CD4-positive, alpha-beta memory T cell (primary cell): ENCODE measurements at regions not wholly inside any gene's neighbourhood (a gene's known extent, or its start where the extent isn't known, plus 50 kb on each side); places are given as distances from the start of the nearest gene placed in this dataset.

Experiments used
- CTCF ChIA-PET: fragments of 350-600 bp; sonication (Branson Sonifier 250); formaldehyde crosslinking; loops from one replicate; lab custom pipeline; 2021; ENCODE audit warnings: inconsistent platforms; ENCODE audit not compliant: partially characterized antibody; lab: Charles Lee
- POLR2A ChIA-PET: fragments of 350-600 bp; sonication (Branson Sonifier 250); formaldehyde crosslinking; loops from one replicate; lab custom pipeline; 2021; ENCODE audit not compliant: partially characterized antibody; lab: Charles Lee
- DNase-seq, 5 donors: peaks; one replicate each; pipeline versions ENCODE4 v3.0.0 to v3.0.0-alpha.2; 2020 to 2022; ENCODE audit warnings: mixed read lengths in 1 of 5
- H3K27ac ChIP-seq: one replicate; pipeline ENCODE4 v1.7.0; 2013; ENCODE audit warnings: low read depth, low read length
- H3K27me3 ChIP-seq: 2 replicates; pipeline ENCODE4 v1.7.0; 2013; ENCODE audit warnings: mild to moderate bottlenecking, low read length, moderate library complexity; ENCODE audit not compliant: insufficient read depth
- H3K36me3 ChIP-seq: 2 replicates; pipeline ENCODE4 v1.7.0; 2013; ENCODE audit warnings: mild to moderate bottlenecking, low read length, moderate library complexity; ENCODE audit not compliant: insufficient read depth
- H3K4me1 ChIP-seq: 2 replicates; pipeline ENCODE4 v1.7.0; 2013; ENCODE audit warnings: mild to moderate bottlenecking, low read length, moderate library complexity; ENCODE audit not compliant: insufficient read depth
- H3K4me3 ChIP-seq, 2 donors: one replicate each; pipeline ENCODE4 v1.7.0; 2013; ENCODE audit warnings: low read length in 2 of 2, mild to moderate bottlenecking in 1 of 2
- H3K9me3 ChIP-seq, 2 donors: one replicate each; pipeline ENCODE4 v1.7.0; 2013; ENCODE audit warnings: low read length in 2 of 2, control low read depth in 1 of 2; ENCODE audit not compliant: control insufficient read depth in 1 of 2
- H3K27ac Mint-ChIP-seq, 7 donors: one replicate each; pipeline ENCODE4 v1.8.0; 2020 to 2021; ENCODE audit warnings: mixed read lengths in 7 of 7, mild to moderate bottlenecking in 6 of 7, inconsistent platforms in 3 of 7, moderate library complexity in 3 of 7
- H3K27me3 Mint-ChIP-seq, 2 donors: one replicate each; pipeline ENCODE4 v1.8.0; 2020 to 2021; ENCODE audit warnings: mixed read lengths in 2 of 2
- H3K36me3 Mint-ChIP-seq, 2 donors: one replicate each; pipeline ENCODE4 v1.8.0; 2020 to 2021; ENCODE audit warnings: mixed read lengths in 2 of 2, inconsistent platforms in 1 of 2, mild to moderate bottlenecking in 1 of 2
- H3K4me1 Mint-ChIP-seq, 4 donors: one replicate each; pipeline ENCODE4 v1.8.0; 2020 to 2021; ENCODE audit warnings: mixed read lengths in 4 of 4, mild to moderate bottlenecking in 1 of 4
- H3K4me3 Mint-ChIP-seq, 8 donors: one replicate each; pipeline ENCODE4 v1.8.0; 2020 to 2021; ENCODE audit warnings: mixed read lengths in 8 of 8, mild to moderate bottlenecking in 7 of 8, moderate library complexity in 6 of 8, inconsistent platforms in 3 of 8
- H3K9me3 Mint-ChIP-seq, 8 donors: one replicate each; pipeline ENCODE4 v1.8.0; 2020 to 2021; ENCODE audit warnings: mixed read lengths in 8 of 8, mild to moderate bottlenecking in 5 of 8, inconsistent platforms in 3 of 8, moderate library complexity in 1 of 8
- intact Hi-C: fragments of 100-400 bp; cut with micrococcal nuclease; formaldehyde crosslinking; loops from one replicate; pipeline ENCODE4 v1.15.1; 2023

DNA sequence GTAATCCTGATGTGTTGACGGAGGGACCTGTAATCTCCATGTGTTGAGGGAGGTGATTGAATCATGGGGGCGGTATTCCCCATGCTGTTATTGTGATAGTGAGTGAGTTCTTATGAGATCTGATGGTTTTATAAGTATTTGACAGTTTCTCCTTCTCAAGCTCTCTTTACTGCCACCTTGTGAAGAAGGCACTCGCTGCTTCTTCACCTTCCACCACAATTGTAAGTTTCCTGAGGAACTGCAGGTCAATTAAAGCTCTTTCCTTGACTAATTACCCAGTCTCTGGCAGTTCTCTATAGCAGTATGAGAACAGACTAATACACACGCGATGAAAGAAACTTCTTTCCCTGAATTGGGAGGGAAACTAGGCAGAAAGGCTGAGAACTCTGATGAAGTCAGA is 141.1 kb upstream of the RAD23B start:
- H3K9me3 Mint-ChIP-seq: no peaks in the 10 kb centered on the region
- Histone ChIP-seq H3K27ac (no peak overlapping the region), H3K27me3 (no peaks in the 10 kb centered on the region), H3K9me3 (no peaks in the 10 kb centered on the region), H3K4me3 (no peak overlapping the region), H3K4me1 (no peaks in the 10 kb centered on the region), H3K36me3 (no peaks in the 10 kb centered on the region)
- ChIA-PET POLR2A (no interaction called here), CTCF (no interaction called here)
- H3K27ac Mint-ChIP-seq: no peak overlapping the region
- peak overlapping the region in 1 of 8 donors; percentile 21 for H3K4me3 Mint-ChIP-seq
- intact Hi-C loops: no loop called here
- DNase-seq: no peak
- H3K27me3 Mint-ChIP-seq: peaks cover 6 to 10% of the 10 kb centered on the region in 2 donors
- peaks cover 0 to 3% (median 0%) of the 10 kb centered on the region in 4 donors for H3K4me1 Mint-ChIP-seq
- H3K36me3 Mint-ChIP-seq: no peaks in the 10 kb centered on the region

DNA sequence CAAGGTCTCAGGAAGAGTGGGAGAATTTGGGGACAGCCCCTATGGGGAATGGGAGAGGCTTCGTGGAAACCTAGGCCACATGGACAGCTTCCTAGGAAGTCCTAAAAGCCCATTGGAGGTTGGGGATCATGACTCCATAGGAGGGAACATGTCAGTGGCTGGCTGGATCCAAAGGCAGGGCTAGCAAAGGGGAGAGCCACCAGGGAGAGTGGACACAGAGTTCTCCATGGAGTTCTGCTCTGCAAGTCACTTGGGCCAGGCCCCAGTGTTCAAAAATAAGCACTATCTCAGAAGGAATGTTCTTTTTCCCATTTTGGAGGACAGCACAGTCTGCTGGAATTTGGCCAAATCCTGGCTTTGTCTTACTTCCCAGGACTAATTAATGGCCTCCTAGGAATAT is 140.6 kb upstream of the RAD23B start:
- Mint-ChIP-seq H3K4me1 (peaks cover 0 to 3% (median 0%) of the 10 kb centered on the region in 4 donors), H3K36me3 (no peaks in the 10 kb centered on the region), H3K27ac (no peak overlapping the region), H3K9me3 (no peaks in the 10 kb centered on the region), H3K4me3 (no peak overlapping the region), H3K27me3 (peaks cover 5 to 10% of the 10 kb centered on the region in 2 donors)
- Histone ChIP-seq H3K27ac (no peak overlapping the region), H3K9me3 (no peaks in the 10 kb centered on the region), H3K27me3 (no peaks in the 10 kb centered on the region), H3K36me3 (no peaks in the 10 kb centered on the region), H3K4me1 (no peaks in the 10 kb centered on the region), H3K4me3 (no peak overlapping the region)
- DNase-seq: no peak
- ChIA-PET CTCF (no interaction called here), POLR2A (no interaction called here)
- intact Hi-C loops: no loop called here

- DNase-seq: no peak
- Mint-ChIP-seq H3K9me3 (peaks cover 0 to 2% (median 0%) of the 10 kb centered on the region in 8 donors), H3K4me1 (no peaks in the 10 kb centered on the region), H3K27ac (no peak overlapping the region), H3K4me3 (no peak overlapping the region), H3K36me3 (no peaks in the 10 kb centered on the region), H3K27me3 (peaks cover 5 to 8% of the 10 kb centered on the region in 2 donors)
- H3K27ac ChIP-seq: no peak overlapping the region
- no peaks in the 10 kb centered on the region for H3K36me3 ChIP-seq
- H3K9me3 ChIP-seq: no peaks in the 10 kb centered on the region
- intact Hi-C loops: no loop called here
- POLR2A ChIA-PET: no interaction called here
- no peaks in the 10 kb centered on the region for H3K27me3 ChIP-seq
- H3K4me1 ChIP-seq: no peaks in the 10 kb centered on the region
- no peak overlapping the region for H3K4me3 ChIP-seq
- CTCF ChIA-PET: no interaction called here
These were observed 140.0 kb upstream of the RAD23B start for GRCh38 chr9:107142896-107143603.

DNA sequence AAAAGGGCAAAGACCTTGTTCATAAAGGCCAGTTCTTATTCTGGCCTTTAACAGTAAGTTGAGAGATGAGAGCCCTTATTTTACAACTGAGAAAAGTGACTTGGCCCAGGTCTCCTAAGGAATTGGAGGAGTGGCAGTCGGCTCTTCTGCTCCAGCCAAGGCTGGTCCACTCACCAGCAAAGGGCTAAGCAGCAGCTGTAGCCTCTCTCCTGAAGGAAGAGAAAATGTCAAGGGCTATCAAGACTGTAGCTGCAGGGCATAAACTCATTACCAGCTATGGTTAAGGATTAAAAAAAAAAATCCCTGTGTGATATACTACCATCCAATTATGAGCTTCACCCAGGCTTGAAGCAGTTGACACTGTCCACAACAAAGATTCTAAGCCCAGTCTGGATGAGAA is 138.6 kb upstream of the RAD23B start:
- POLR2A ChIA-PET: no interaction called here
- no peaks in the 10 kb centered on the region for H3K4me1 Mint-ChIP-seq
- intact Hi-C loops: no loop called here
- no peak overlapping the region for H3K4me3 Mint-ChIP-seq
- no peak overlapping the region for H3K27ac Mint-ChIP-seq
- H3K27me3 ChIP-seq: no peaks in the 10 kb centered on the region
- CTCF ChIA-PET: no interaction called here
- no peaks in the 10 kb centered on the region for H3K36me3 ChIP-seq
- H3K36me3 Mint-ChIP-seq: no peaks in the 10 kb centered on the region
- peaks cover 0 to 2% (median 0%) of the 10 kb centered on the region in 8 donors for H3K9me3 Mint-ChIP-seq
- no peak overlapping the region for H3K27ac ChIP-seq
- DNase-seq: no peak
- no peaks in the 10 kb centered on the region for H3K9me3 ChIP-seq
- no peaks in the 10 kb centered on the region for H3K4me1 ChIP-seq
- H3K27me3 Mint-ChIP-seq: peaks cover 4 to 6% of the 10 kb centered on the region in 2 donors
- H3K4me3 ChIP-seq: no peak overlapping the region

DNA sequence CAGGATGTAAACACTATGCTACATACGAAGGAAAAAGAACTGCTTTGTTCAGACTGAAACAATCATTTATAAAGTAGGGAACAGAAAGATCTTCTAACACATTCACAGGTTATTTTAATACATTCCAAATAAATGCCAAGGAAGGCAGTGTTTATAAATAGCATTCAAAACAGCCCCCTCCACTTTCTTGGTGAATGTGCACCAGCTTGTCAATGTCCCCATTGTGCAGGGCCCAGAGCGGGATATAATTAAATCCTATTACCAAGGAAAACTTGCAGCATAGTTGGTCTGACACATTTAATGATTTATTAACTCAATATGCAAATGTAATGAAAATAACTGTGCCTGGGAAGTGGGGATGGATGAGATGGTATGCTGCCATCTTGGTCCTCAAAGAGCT is 135.9 kb upstream of the RAD23B start:
- no peaks in the 10 kb centered on the region for H3K36me3 ChIP-seq
- H3K27me3 Mint-ChIP-seq: peaks cover 8 to 10% of the 10 kb centered on the region in 2 donors
- no peak overlapping the region for H3K27ac Mint-ChIP-seq
- no peaks in the 10 kb centered on the region for H3K9me3 ChIP-seq
- intact Hi-C loops: no loop called here
- H3K4me3 ChIP-seq: no peak overlapping the region
- H3K4me1 ChIP-seq: no peaks in the 10 kb centered on the region
- H3K27me3 ChIP-seq: no peaks in the 10 kb centered on the region
- no peak overlapping the region for H3K4me3 Mint-ChIP-seq
- no peaks in the 10 kb centered on the region for H3K36me3 Mint-ChIP-seq
- no peak for DNase-seq
- H3K27ac ChIP-seq: no peak overlapping the region
- H3K9me3 Mint-ChIP-seq: peaks cover 0 to 9% (median 3%) of the 10 kb centered on the region in 8 donors
- ChIA-PET CTCF (interaction anchor here (2.5 kb wide), 1 partner anchor 9 kb away, joined by 14 read pairs; no protein-coding TSS in a partner anchor), POLR2A (no interaction called here)
- no peaks in the 10 kb centered on the region for H3K4me1 Mint-ChIP-seq

- no peak overlapping the region for H3K27ac Mint-ChIP-seq
- H3K36me3 Mint-ChIP-seq: no peaks in the 10 kb centered on the region
- Histone ChIP-seq H3K4me1 (no peaks in the 10 kb centered on the region), H3K36me3 (no peaks in the 10 kb centered on the region), H3K27me3 (no peaks in the 10 kb centered on the region), H3K4me3 (no peak overlapping the region), H3K27ac (no peak overlapping the region), H3K9me3 (no peaks in the 10 kb centered on the region)
- no peak for DNase-seq
- no peak overlapping the region for H3K4me3 Mint-ChIP-seq
- CTCF ChIA-PET: no interaction called here
- POLR2A ChIA-PET: no interaction called here
- H3K9me3 Mint-ChIP-seq: peaks cover 0 to 9% (median 3%) of the 10 kb centered on the region in 8 donors
- peaks cover 7 to 10% of the 10 kb centered on the region in 2 donors for H3K27me3 Mint-ChIP-seq
- H3K4me1 Mint-ChIP-seq: no peaks in the 10 kb centered on the region
- intact Hi-C loops: no loop called here
These were observed 134.9 kb upstream of the RAD23B start for GRCh38 chr9:107148216-107148615.

- Histone ChIP-seq H3K9me3 (no peaks in the 10 kb centered on the region), H3K36me3 (no peaks in the 10 kb centered on the region), H3K4me3 (no peak overlapping the region), H3K27ac (no peak overlapping the region), H3K27me3 (no peaks in the 10 kb centered on the region), H3K4me1 (no peaks in the 10 kb centered on the region)
- ChIA-PET CTCF (interaction anchor here (0.9 to 2.0 kb wide), 2 partner anchors 11 to 65 kb away, joined by 3 to 10 read pairs; no protein-coding TSS in a partner anchor), POLR2A (no interaction called here)
- no peak for DNase-seq
- peaks cover 7 to 13% of the 10 kb centered on the region in 2 donors for H3K27me3 Mint-ChIP-seq
- H3K27ac Mint-ChIP-seq: no peak overlapping the region
- peaks cover 0 to 9% (median 3%) of the 10 kb centered on the region in 8 donors for H3K9me3 Mint-ChIP-seq
- H3K36me3 Mint-ChIP-seq: no peaks in the 10 kb centered on the region
- H3K4me3 Mint-ChIP-seq: no peak overlapping the region
- H3K4me1 Mint-ChIP-seq: no peaks in the 10 kb centered on the region
- intact Hi-C loops: no loop called here
These were observed 133.3 kb upstream of the RAD23B start for GRCh38 chr9:107149756-107150155.
